ENCODE measurements at regions not wholly inside any gene's neighbourhood (a gene's known extent, or its start where the extent isn't known, plus 50 kb on each side); places are given as distances from the start of the nearest gene placed in this dataset.

GRCh38 chr5:106172681-106173532 lies 1497.8 kb downstream of the EFNA5 start:
- DNase-seq, result peak; percentile 50

GRCh38 chr5:106171708-106172107 lies 1499.0 kb downstream of the EFNA5 start:
- DNase-seq, result peak; percentile 74

- peak; percentile 23 for DNase-seq
Measured at GRCh38 chr5:106171132-106171531, 1499.6 kb downstream of the EFNA5 start.

GRCh38 chr5:106167766-106168165 lies 1503.0 kb downstream of the EFNA5 start:
- no peak for DNase-seq

GRCh38 chr5:106163233-106163632 lies 1507.5 kb downstream of the EFNA5 start:
- no peak for DNase-seq

- no peak for DNase-seq
Measured at GRCh38 chr5:106159616-106160015, 1511.1 kb downstream of the EFNA5 start.

GRCh38 chr5:106154280-106154716 lies 1516.4 kb downstream of the EFNA5 start:
- DNase-seq, result no peak

- no peak for DNase-seq
Measured at GRCh38 chr5:106152569-106152968, 1518.2 kb downstream of the EFNA5 start.

- DNase-seq, result no peak
Measured at GRCh38 chr5:106142116-106142515, 1528.6 kb downstream of the EFNA5 start.

GRCh38 chr5:106140101-106140500 lies 1530.6 kb downstream of the EFNA5 start:
- DNase-seq, result peak; percentile 47

GRCh38 chr5:106136061-106136460 lies 1534.7 kb downstream of the EFNA5 start:
- DNase-seq, result no peak

- no peak for DNase-seq
Measured at GRCh38 chr5:106135473-106135872, 1535.3 kb downstream of the EFNA5 start.

- no peak for DNase-seq
Measured at GRCh38 chr5:106134549-106134948, 1536.2 kb downstream of the EFNA5 start.

- no peak for DNase-seq
Measured at GRCh38 chr5:106127985-106128384, 1542.8 kb downstream of the EFNA5 start.

- DNase-seq, result peak; percentile 4
Measured at GRCh38 chr5:106127341-106127781, 1543.4 kb downstream of the EFNA5 start.

- DNase-seq, result peak; percentile 12
Measured at GRCh38 chr5:106121972-106122605, 1548.6 kb downstream of the EFNA5 start.

- DNase-seq, result no peak
Measured at GRCh38 chr5:106116682-106117081, 1554.1 kb downstream of the EFNA5 start.

GRCh38 chr5:106113922-106114321 lies 1556.8 kb downstream of the EFNA5 start:
- no peak for DNase-seq

GRCh38 chr5:106106384-106106783 lies 1564.4 kb downstream of the EFNA5 start:
- no peak for DNase-seq

- peak; percentile 81 for DNase-seq
Measured at GRCh38 chr5:106097340-106097739, 1573.4 kb downstream of the EFNA5 start.

- DNase-seq, result no peak
Measured at GRCh38 chr5:106094839-106095238, 1575.9 kb downstream of the EFNA5 start.

GRCh38 chr5:106094204-106094607 lies 1576.5 kb downstream of the EFNA5 start:
- DNase-seq, result peak; percentile 55

GRCh38 chr5:106093134-106093533 lies 1577.6 kb downstream of the EFNA5 start:
- DNase-seq, result no peak

- no peak for DNase-seq
Measured at GRCh38 chr5:106092455-106092854, 1578.3 kb downstream of the EFNA5 start.

Measured in NCI-H226 (cell line).